ENCODE measurements at regions not wholly inside any gene's neighbourhood (a gene's known extent, or its start where the extent isn't known, plus 50 kb on each side); places are given as distances from the start of the nearest gene placed in this dataset.

GRCh38 chr10:107490389-107490788 is 325.9 kb upstream of the SORCS1 start:
- Histone ChIP-seq H3K4me1 (ENCODE audit: control insufficient read depth in 1 of 2, insufficient read depth in 1 of 2, low read depth in 1 of 2, low read length in 1 of 2) (no peaks in the 10 kb centered on the region), H3K27me3 (no peaks in the 10 kb centered on the region), H3K27ac (no peak overlapping the region), H3K36me3 (no peaks in the 10 kb centered on the region), H3K4me3 (ENCODE audit: low read depth in 1 of 2, low read length in 1 of 2) (no peak overlapping the region), H3K9me3 (no peaks in the 10 kb centered on the region)
- no peak for TF ChIP-seq CTCF (IDR thresholded peaks at IDR 0.05)

GRCh38 chr10:107487284-107487683 is 322.8 kb upstream of the SORCS1 start:
- Histone ChIP-seq H3K27ac (no peak overlapping the region), H3K36me3 (no peaks in the 10 kb centered on the region), H3K27me3 (no peaks in the 10 kb centered on the region), H3K9me3 (no peaks in the 10 kb centered on the region), H3K4me3 (ENCODE audit: low read depth in 1 of 2, low read length in 1 of 2) (no peak overlapping the region), H3K4me1 (ENCODE audit: control insufficient read depth in 1 of 2, insufficient read depth in 1 of 2, low read depth in 1 of 2, low read length in 1 of 2) (no peaks in the 10 kb centered on the region)
- TF ChIP-seq CTCF (IDR thresholded peaks at IDR 0.05) = no peak

- no peaks in the 10 kb centered on the region for H3K9me3 ChIP-seq
- H3K27ac ChIP-seq = no peak overlapping the region
- H3K36me3 ChIP-seq = no peaks in the 10 kb centered on the region
- TF ChIP-seq CTCF (IDR thresholded peaks at IDR 0.05) = no peak
- H3K27me3 ChIP-seq = no peaks in the 10 kb centered on the region
- H3K4me1 ChIP-seq (ENCODE audit: control insufficient read depth in 1 of 2, insufficient read depth in 1 of 2, low read depth in 1 of 2, low read length in 1 of 2) = no peaks in the 10 kb centered on the region
- no peak overlapping the region for H3K4me3 ChIP-seq (ENCODE audit: low read depth in 1 of 2, low read length in 1 of 2)
Observed at GRCh38 chr10:107485019-107485418, 320.5 kb upstream of the SORCS1 start.

GRCh38 chr10:107481881-107482280 is 317.4 kb upstream of the SORCS1 start:
- H3K36me3 ChIP-seq = no peaks in the 10 kb centered on the region
- no peak overlapping the region for H3K4me3 ChIP-seq (ENCODE audit: low read depth in 1 of 2, low read length in 1 of 2)
- no peaks in the 10 kb centered on the region for H3K9me3 ChIP-seq
- no peaks in the 10 kb centered on the region for H3K4me1 ChIP-seq (ENCODE audit: control insufficient read depth in 1 of 2, insufficient read depth in 1 of 2, low read depth in 1 of 2, low read length in 1 of 2)
- no peaks in the 10 kb centered on the region for H3K27me3 ChIP-seq
- H3K27ac ChIP-seq = no peak overlapping the region
- TF ChIP-seq CTCF (IDR thresholded peaks at IDR 0.05) = no peak

- Histone ChIP-seq H3K27me3 (no peaks in the 10 kb centered on the region), H3K4me3 (ENCODE audit: low read depth in 1 of 2, low read length in 1 of 2) (no peak overlapping the region), H3K9me3 (no peaks in the 10 kb centered on the region), H3K36me3 (no peaks in the 10 kb centered on the region), H3K4me1 (ENCODE audit: control insufficient read depth in 1 of 2, insufficient read depth in 1 of 2, low read depth in 1 of 2, low read length in 1 of 2) (no peaks in the 10 kb centered on the region), H3K27ac (no peak overlapping the region)
- no peak for TF ChIP-seq CTCF (IDR thresholded peaks at IDR 0.05)
Observed at GRCh38 chr10:107481224-107481623, 316.7 kb upstream of the SORCS1 start.

- Histone ChIP-seq H3K27ac (no peak overlapping the region), H3K27me3 (no peaks in the 10 kb centered on the region), H3K36me3 (no peaks in the 10 kb centered on the region), H3K9me3 (no peaks in the 10 kb centered on the region), H3K4me3 (ENCODE audit: low read depth in 1 of 2, low read length in 1 of 2) (no peak overlapping the region), H3K4me1 (ENCODE audit: control insufficient read depth in 1 of 2, insufficient read depth in 1 of 2, low read depth in 1 of 2, low read length in 1 of 2) (no peaks in the 10 kb centered on the region)
- no peak for TF ChIP-seq CTCF (IDR thresholded peaks at IDR 0.05)
Observed at GRCh38 chr10:107480781-107481180, 316.3 kb upstream of the SORCS1 start.
